A549 (cell line): ENCODE measurements at regions not wholly inside any gene's neighbourhood (a gene's known extent, or its start where the extent isn't known, plus 50 kb on each side); places are given as distances from the start of the nearest gene placed in this dataset.

ENCODE experiments used
- CBX2 ChIP-seq: fragments of 200-600 bp; sonication (generic); IDR thresholded peaks from 2 replicates; pipeline ENCODE4 v1.6.1; 2016; ENCODE audit warnings: low read depth, mild to moderate bottlenecking, borderline replicate concordance
- EP300 ChIP-seq, 2 experiments: fragments of >200 bp; sonication (Bioruptor Twin); formaldehyde crosslinking; IDR thresholded peaks; 2 replicates in 1 of 2; 3 replicates in 1 of 2; pipeline ENCODE4 v1.6.1; 2016 to 2017
- POLR2A ChIP-seq: IDR thresholded peaks from 2 replicates; pipeline ENCODE4 v1.6.1; 2012; ENCODE audit warnings: mild to moderate bottlenecking, low read length
- TF ChIP-seq, protein P1 (sequence below): fragments of >200 bp; sonication (Bioruptor Twin); formaldehyde crosslinking; IDR thresholded peaks from 3 replicates; pipeline ENCODE4 v1.5.1; 2016

DNA sequence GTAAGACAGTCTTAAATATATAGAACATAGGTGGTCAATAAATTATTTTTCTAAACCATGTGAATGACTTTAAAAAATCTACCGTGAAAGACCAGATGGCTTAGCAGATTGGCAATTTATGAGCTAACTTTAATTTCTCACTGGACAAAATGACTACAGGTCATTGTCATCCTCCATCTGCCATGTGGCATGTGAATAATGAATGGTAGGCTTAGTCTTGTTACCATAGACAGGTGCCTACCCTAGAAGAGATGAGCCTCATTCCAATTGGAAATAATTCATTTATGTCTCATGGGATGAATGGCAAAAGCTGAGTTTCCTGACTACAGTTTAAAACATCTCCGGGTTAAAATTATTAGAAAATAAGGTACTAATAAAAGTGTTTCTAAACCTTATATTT is 1043.3 kb downstream of the FAT4 start:
- TF ChIP-seq CBX2, result no peak
- TF ChIP-seq EP300 (IDR thresholded peaks at IDR 0.05), result no peak
- TF ChIP-seq POLR2A, result no peak
- TF ChIP-seq, protein P1, sequence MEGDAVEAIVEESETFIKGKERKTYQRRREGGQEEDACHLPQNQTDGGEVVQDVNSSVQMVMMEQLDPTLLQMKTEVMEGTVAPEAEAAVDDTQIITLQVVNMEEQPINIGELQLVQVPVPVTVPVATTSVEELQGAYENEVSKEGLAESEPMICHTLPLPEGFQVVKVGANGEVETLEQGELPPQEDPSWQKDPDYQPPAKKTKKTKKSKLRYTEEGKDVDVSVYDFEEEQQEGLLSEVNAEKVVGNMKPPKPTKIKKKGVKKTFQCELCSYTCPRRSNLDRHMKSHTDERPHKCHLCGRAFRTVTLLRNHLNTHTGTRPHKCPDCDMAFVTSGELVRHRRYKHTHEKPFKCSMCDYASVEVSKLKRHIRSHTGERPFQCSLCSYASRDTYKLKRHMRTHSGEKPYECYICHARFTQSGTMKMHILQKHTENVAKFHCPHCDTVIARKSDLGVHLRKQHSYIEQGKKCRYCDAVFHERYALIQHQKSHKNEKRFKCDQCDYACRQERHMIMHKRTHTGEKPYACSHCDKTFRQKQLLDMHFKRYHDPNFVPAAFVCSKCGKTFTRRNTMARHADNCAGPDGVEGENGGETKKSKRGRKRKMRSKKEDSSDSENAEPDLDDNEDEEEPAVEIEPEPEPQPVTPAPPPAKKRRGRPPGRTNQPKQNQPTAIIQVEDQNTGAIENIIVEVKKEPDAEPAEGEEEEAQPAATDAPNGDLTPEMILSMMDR, result no peak
